HEK293 (cell line): ENCODE measurements at regions not wholly inside any gene's neighbourhood (a gene's known extent, or its start where the extent isn't known, plus 50 kb on each side); places are given as distances from the start of the nearest gene placed in this dataset.

ENCODE experiments used
- CTCF ChIA-PET: fragments of 350-600 bp; formaldehyde crosslinking; extraction: SDS; loops from one replicate; lab custom pipeline; 2021; ENCODE audit warnings: antibody characterized with exemption; lab: Yijun Ruan, JAX
- POLR2A ChIA-PET: fragments of 300-600 bp; formaldehyde crosslinking; extraction: SDS; loops from one replicate; lab custom pipeline; 2020; ENCODE audit warnings: antibody characterized with exemption, inconsistent platforms; lab: Yijun Ruan, JAX
- H3K27ac ChIP-seq: fragments of 200-500 bp; sonication (Bioruptor generic); 2 replicates; pipeline ENCODE4 v1.5.1; 2014; ENCODE audit warnings: low read depth, low read length, control low read depth, inconsistent platforms; ENCODE audit errors: extremely low read depth
- H3K36me3 ChIP-seq, 2 experiments: fragments of 200-500 bp in 1 of 2; sonication (Bioruptor generic) in 1 of 2; 1 replicate in 1 of 2; 2 replicates in 1 of 2; pipeline ENCODE4 v1.5.1; 2014 to 2017; ENCODE audit warnings: inconsistent platforms in 2 of 2, low read length in 2 of 2; ENCODE audit not compliant: control insufficient read depth in 2 of 2, insufficient read depth in 1 of 2
- H3K4me1 ChIP-seq: fragments of 200-500 bp; sonication (Bioruptor generic); 2 replicates; pipeline ENCODE4 v1.5.1; 2014; ENCODE audit warnings: mild to moderate bottlenecking, low read length, inconsistent platforms; ENCODE audit not compliant: control insufficient read depth, insufficient read depth
- H3K4me3 ChIP-seq: 2 replicates; pipeline ENCODE4 v1.5.1; 2011; ENCODE audit warnings: low read depth, mild to moderate bottlenecking, control low read depth, low read length, moderate library complexity
- H3K9me3 ChIP-seq: fragments of 200-500 bp; sonication (Bioruptor generic); 2 replicates; pipeline ENCODE4 v1.5.1; 2014; ENCODE audit warnings: low read depth, low read length, inconsistent platforms; ENCODE audit not compliant: control insufficient read depth, insufficient read depth
- KLF9 ChIP-seq: fragments of 450-650 bp; formaldehyde crosslinking; IDR thresholded peaks from 2 replicates; pipeline ENCODE4 v1.5.1; 2016; ENCODE audit warnings: missing biosample characterization, missing genetic modification characterization, low read depth
- MYNN ChIP-seq: fragments of 450-650 bp; formaldehyde crosslinking; IDR thresholded peaks from 2 replicates; pipeline ENCODE4 v1.5.1; 2016; ENCODE audit warnings: missing biosample characterization, missing genetic modification characterization, borderline replicate concordance
- PRDM6 ChIP-seq: fragments of 450-650 bp; formaldehyde crosslinking; IDR thresholded peaks from 2 replicates; pipeline ENCODE4 v1.5.1; 2017; ENCODE audit warnings: missing biosample characterization, missing genetic modification characterization
- ZBTB17 ChIP-seq: fragments of 450-650 bp; formaldehyde crosslinking; IDR thresholded peaks from 2 replicates; pipeline ENCODE4 v1.5.1; 2016; ENCODE audit warnings: missing biosample characterization, missing genetic modification characterization
- ZNF169 ChIP-seq: fragments of 450-650 bp; formaldehyde crosslinking; IDR thresholded peaks from 2 replicates; pipeline ENCODE4 v1.5.1; 2016; ENCODE audit warnings: missing biosample characterization, missing genetic modification characterization
- ZNF174 ChIP-seq: fragments of 450-650 bp; formaldehyde crosslinking; IDR thresholded peaks from 2 replicates; pipeline ENCODE4 v1.5.0; 2017; ENCODE audit warnings: missing biosample characterization, mild to moderate bottlenecking, missing genetic modification characterization
- ZNF223 ChIP-seq: fragments of 450-650 bp; formaldehyde crosslinking; IDR thresholded peaks from 2 replicates; pipeline ENCODE4 v1.5.1; 2016; ENCODE audit warnings: missing biosample characterization, missing genetic modification characterization
- ZNF24 ChIP-seq: fragments of 450-650 bp; formaldehyde crosslinking; IDR thresholded peaks from 2 replicates; pipeline ENCODE4 v1.5.1; 2016; ENCODE audit warnings: missing biosample characterization, missing genetic modification characterization
- ZNF292 ChIP-seq: fragments of 450-650 bp; formaldehyde crosslinking; IDR thresholded peaks from 2 replicates; pipeline ENCODE4 v1.5.1; 2016; ENCODE audit warnings: low read depth, missing biosample characterization, missing genetic modification characterization, borderline replicate concordance
- ZNF335 ChIP-seq: fragments of 450-650 bp; formaldehyde crosslinking; conservative IDR thresholded peaks from 2 replicates; pipeline ENCODE4 v1.5.1; 2016; ENCODE audit warnings: missing biosample characterization, missing genetic modification characterization
- ZNF548 ChIP-seq: fragments of 450-650 bp; formaldehyde crosslinking; IDR thresholded peaks from 2 replicates; pipeline ENCODE4 v1.5.1; 2016; ENCODE audit warnings: missing biosample characterization, missing genetic modification characterization
- ZNF555 ChIP-seq: fragments of 450-650 bp; formaldehyde crosslinking; conservative IDR thresholded peaks from 2 replicates; pipeline ENCODE4 v1.5.1; 2017; ENCODE audit warnings: missing biosample characterization, mild to moderate bottlenecking, missing genetic modification characterization, inconsistent platforms
- ZNF610 ChIP-seq: fragments of 450-650 bp; formaldehyde crosslinking; IDR thresholded peaks from 2 replicates; pipeline ENCODE4 v1.5.1; 2016; ENCODE audit warnings: missing biosample characterization, missing genetic modification characterization, borderline replicate concordance
- ZNF654 ChIP-seq: fragments of 450-650 bp; formaldehyde crosslinking; IDR thresholded peaks from 2 replicates; pipeline ENCODE4 v1.5.1; 2016; ENCODE audit warnings: low read depth, missing biosample characterization, missing genetic modification characterization
- ZNF660 ChIP-seq: fragments of 450-650 bp; IDR thresholded peaks from 2 replicates; pipeline ENCODE4 v1.5.1; 2018; ENCODE audit warnings: missing biosample characterization, mild to moderate bottlenecking, missing genetic modification characterization
- ZNF791 ChIP-seq: fragments of 450-650 bp; formaldehyde crosslinking; IDR thresholded peaks from 2 replicates; pipeline ENCODE4 v1.5.1; 2016; ENCODE audit warnings: missing biosample characterization, missing genetic modification characterization
- TF ChIP-seq, protein P1 (sequence below): fragments of 450-650 bp; formaldehyde crosslinking; IDR thresholded peaks from 2 replicates; pipeline ENCODE4 v1.5.1; 2016; ENCODE audit warnings: missing biosample characterization, missing genetic modification characterization, borderline replicate concordance
- TF ChIP-seq, protein P2 (sequence below): fragments of 450-650 bp; formaldehyde crosslinking; IDR thresholded peaks from 2 replicates; pipeline ENCODE4 v1.5.1; 2017; ENCODE audit warnings: missing biosample characterization, missing genetic modification characterization

GRCh38 chr1:218027152-218027551 lies 257.9 kb upstream of the RRP15 start (continued):
- TF ChIP-seq ZNF335 (tag by site-specific recombination) = no peak

DNA sequence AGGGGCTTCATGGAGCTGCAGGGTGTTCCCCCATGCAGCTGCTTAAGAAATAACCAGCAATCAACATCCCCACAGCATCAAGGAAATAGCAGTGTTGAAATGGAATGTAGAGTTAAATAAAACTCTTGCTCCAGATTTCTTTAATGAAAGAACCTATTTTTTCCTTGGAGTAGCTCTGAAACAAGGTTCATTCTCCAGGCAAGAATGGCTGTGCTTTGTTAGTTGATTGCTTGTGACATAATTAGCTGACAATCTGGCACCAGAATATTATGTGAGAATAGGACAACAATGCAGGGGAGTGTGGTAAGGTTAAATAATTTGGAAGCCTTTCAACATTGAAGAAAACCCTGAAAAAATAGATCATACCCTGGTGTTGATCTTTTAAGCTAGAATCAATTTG lies 254.2 kb upstream of the RRP15 start:
- ChIA-PET POLR2A (no interaction called here), CTCF (interaction anchor here (0.6 kb wide), 1 partner anchor 69 kb away, joined by 4 read pairs; no protein-coding TSS in a partner anchor)
- Histone ChIP-seq H3K36me3 (no peaks in the 10 kb centered on the region), H3K4me1 (no peaks in the 10 kb centered on the region), H3K4me3 (no peak overlapping the region), H3K27ac (no peak overlapping the region), H3K9me3 (no peaks in the 10 kb centered on the region)
- TF ChIP-seq ZNF610 (no peak), ZNF169 (tag by site-specific recombination) (no peak), PRDM6 (tag by site-specific recombination) (no peak), ZNF555 (tag by site-specific recombination) (no peak), ZNF791 (tag by site-specific recombination) (no peak), ZNF24 (no peak), ZNF654 (tag by site-specific recombination) (no peak), MYNN (no peak), ZNF548 (tag by site-specific recombination) (no peak), KLF9 (tag by site-specific recombination) (no peak), ZNF174 (tag by site-specific recombination) (no peak), ZBTB17 (tag by site-specific recombination) (no peak), ZNF292 (tag by site-specific recombination) (no peak), ZNF660 (no peak), ZNF223 (tag by site-specific recombination) (no peak)
- TF ChIP-seq, protein P1, sequence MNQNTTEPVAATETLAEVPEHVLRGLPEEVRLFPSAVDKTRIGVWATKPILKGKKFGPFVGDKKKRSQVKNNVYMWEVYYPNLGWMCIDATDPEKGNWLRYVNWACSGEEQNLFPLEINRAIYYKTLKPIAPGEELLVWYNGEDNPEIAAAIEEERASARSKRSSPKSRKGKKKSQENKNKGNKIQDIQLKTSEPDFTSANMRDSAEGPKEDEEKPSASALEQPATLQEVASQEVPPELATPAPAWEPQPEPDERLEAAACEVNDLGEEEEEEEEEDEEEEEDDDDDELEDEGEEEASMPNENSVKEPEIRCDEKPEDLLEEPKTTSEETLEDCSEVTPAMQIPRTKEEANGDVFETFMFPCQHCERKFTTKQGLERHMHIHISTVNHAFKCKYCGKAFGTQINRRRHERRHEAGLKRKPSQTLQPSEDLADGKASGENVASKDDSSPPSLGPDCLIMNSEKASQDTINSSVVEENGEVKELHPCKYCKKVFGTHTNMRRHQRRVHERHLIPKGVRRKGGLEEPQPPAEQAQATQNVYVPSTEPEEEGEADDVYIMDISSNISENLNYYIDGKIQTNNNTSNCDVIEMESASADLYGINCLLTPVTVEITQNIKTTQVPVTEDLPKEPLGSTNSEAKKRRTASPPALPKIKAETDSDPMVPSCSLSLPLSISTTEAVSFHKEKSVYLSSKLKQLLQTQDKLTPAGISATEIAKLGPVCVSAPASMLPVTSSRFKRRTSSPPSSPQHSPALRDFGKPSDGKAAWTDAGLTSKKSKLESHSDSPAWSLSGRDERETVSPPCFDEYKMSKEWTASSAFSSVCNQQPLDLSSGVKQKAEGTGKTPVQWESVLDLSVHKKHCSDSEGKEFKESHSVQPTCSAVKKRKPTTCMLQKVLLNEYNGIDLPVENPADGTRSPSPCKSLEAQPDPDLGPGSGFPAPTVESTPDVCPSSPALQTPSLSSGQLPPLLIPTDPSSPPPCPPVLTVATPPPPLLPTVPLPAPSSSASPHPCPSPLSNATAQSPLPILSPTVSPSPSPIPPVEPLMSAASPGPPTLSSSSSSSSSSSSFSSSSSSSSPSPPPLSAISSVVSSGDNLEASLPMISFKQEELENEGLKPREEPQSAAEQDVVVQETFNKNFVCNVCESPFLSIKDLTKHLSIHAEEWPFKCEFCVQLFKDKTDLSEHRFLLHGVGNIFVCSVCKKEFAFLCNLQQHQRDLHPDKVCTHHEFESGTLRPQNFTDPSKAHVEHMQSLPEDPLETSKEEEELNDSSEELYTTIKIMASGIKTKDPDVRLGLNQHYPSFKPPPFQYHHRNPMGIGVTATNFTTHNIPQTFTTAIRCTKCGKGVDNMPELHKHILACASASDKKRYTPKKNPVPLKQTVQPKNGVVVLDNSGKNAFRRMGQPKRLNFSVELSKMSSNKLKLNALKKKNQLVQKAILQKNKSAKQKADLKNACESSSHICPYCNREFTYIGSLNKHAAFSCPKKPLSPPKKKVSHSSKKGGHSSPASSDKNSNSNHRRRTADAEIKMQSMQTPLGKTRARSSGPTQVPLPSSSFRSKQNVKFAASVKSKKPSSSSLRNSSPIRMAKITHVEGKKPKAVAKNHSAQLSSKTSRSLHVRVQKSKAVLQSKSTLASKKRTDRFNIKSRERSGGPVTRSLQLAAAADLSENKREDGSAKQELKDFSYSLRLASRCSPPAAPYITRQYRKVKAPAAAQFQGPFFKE (tag by site-specific recombination) = no peak
- TF ChIP-seq, protein P2, sequence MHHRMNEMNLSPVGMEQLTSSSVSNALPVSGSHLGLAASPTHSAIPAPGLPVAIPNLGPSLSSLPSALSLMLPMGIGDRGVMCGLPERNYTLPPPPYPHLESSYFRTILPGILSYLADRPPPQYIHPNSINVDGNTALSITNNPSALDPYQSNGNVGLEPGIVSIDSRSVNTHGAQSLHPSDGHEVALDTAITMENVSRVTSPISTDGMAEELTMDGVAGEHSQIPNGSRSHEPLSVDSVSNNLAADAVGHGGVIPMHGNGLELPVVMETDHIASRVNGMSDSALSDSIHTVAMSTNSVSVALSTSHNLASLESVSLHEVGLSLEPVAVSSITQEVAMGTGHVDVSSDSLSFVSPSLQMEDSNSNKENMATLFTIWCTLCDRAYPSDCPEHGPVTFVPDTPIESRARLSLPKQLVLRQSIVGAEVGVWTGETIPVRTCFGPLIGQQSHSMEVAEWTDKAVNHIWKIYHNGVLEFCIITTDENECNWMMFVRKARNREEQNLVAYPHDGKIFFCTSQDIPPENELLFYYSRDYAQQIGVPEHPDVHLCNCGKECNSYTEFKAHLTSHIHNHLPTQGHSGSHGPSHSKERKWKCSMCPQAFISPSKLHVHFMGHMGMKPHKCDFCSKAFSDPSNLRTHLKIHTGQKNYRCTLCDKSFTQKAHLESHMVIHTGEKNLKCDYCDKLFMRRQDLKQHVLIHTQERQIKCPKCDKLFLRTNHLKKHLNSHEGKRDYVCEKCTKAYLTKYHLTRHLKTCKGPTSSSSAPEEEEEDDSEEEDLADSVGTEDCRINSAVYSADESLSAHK (tag by site-specific recombination) = no peak
